Right cardiac atrium (tissue), 5 donors: ENCODE measurements at regions not wholly inside any gene's neighbourhood (a gene's known extent, or its start where the extent isn't known, plus 50 kb on each side); places are given as distances from the start of the nearest gene placed in this dataset.
A peak's percentile ranks its signal among the peaks of the same experiment; 100 is the strongest.
"Not testable (repeated sequence)": the region's sequence is repeated elsewhere in the genome, so short reads cannot be mapped to it uniquely, and the experiment has no call there.

ENCODE experiments used
- ATAC-seq, 2 donors: fragments of 200-7000 bp; cut with Tn5 transposase; one replicate each; pipeline versions ENCODE4 v1.8.0 to v1.9.1; 2020; ENCODE audit warnings: moderate library complexity in 2 of 2, mild to moderate bottlenecking in 1 of 2
- DNase-seq, 3 donors: peaks; one replicate each; pipeline ENCODE4 v3.0.0-alpha.2; 2020
- H3K27ac ChIP-seq: one replicate; pipeline ENCODE4 v1.5.1; 2013; ENCODE audit warnings: mild to moderate bottlenecking, low read length, control low read depth, moderate library complexity
- H3K27me3 ChIP-seq: one replicate; pipeline ENCODE4 v1.6.1; 2013; ENCODE audit not compliant: control insufficient read depth, insufficient read depth
- H3K4me1 ChIP-seq: one replicate; pipeline ENCODE4 v1.6.1; 2013; ENCODE audit warnings: low read length; ENCODE audit not compliant: control insufficient read depth, insufficient read depth
- H3K4me3 ChIP-seq: one replicate; pipeline ENCODE4 v1.5.1; 2013; ENCODE audit warnings: low read length, control low read depth
- H3K9me3 ChIP-seq: one replicate; pipeline ENCODE4 v1.6.1; 2013; ENCODE audit warnings: low read length; ENCODE audit not compliant: control insufficient read depth
- WGBS: extraction: QIAGEN DNeasy Blood & Tissue Kit; methylation state at CpG from one replicate; pipeline ENCODE4 v1.1.7; 2013; 5-methylcytosine and 5-hydroxymethylcytosine counted together
- intact Hi-C, 4 donors: fragments of 100-400 bp; cut with DNase I; formaldehyde crosslinking; loops; one replicate each; pipeline versions ENCODE4 v1.11.0 to v1.14.0; 2022 to 2023
- donor health status: healthy with polysubstance abuse.
- donor health status: DM: no; HTN: yes; CAD: no.
- donor health status: DM: no; HTN: no; CAD: no.
- donor health status: DM: no; HTN: yes; CAD: no; lungs with severe emphysema.
- donor health status: DM: yes; HTN: yes; CAD: no.

GRCh38 chr1:121003230-121003629 is 113.7 kb downstream of the PPIAL4A start:
- H3K4me1 ChIP-seq, H3K27me3 ChIP-seq, H3K4me3 ChIP-seq, H3K9me3 ChIP-seq, DNase-seq, ATAC-seq, intact Hi-C loops, H3K27ac ChIP-seq: not testable (repeated sequence)
- WGBS = 89% methylated on average over 1 of the region's 3 CpGs

DNA sequence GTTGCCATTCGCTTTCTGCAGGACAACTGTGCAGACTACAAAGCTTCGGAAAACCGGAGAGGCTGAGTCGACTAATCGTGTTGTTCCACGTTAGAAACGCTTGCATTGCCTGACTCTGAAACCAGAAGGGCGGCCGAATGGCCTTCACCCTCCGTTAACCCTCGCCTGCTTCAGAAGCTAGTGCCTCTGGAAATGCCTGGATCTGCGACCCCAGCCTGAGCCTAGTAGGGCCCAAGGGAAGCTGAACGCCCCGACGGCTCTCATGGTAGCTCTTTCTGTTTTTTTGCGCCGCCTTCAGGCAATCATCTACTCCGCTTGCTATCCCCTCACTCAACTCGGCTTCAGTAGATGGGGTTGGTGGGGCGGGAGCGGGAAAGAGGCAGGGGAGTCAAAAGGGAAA is 117.3 kb downstream of the PPIAL4A start:
- ATAC-seq, H3K27me3 ChIP-seq, DNase-seq, H3K9me3 ChIP-seq, H3K4me3 ChIP-seq, H3K27ac ChIP-seq, intact Hi-C loops, H3K4me1 ChIP-seq: not testable (repeated sequence)
- WGBS = 13% methylated on average over 20 of the region's 21 CpGs

GRCh38 chr1:121007755-121008154 is 118.2 kb downstream of the PPIAL4A start:
- ATAC-seq, H3K27me3 ChIP-seq, intact Hi-C loops, DNase-seq, H3K4me3 ChIP-seq, H3K4me1 ChIP-seq, H3K9me3 ChIP-seq, H3K27ac ChIP-seq: not testable (repeated sequence)
- WGBS = 24% methylated on average over 7 of the region's 10 CpGs

GRCh38 chr1:121008512-121009215 is 119.1 kb downstream of the PPIAL4A start:
- peak in 1 of 3 donors; percentile 23 for DNase-seq
- H3K4me1 ChIP-seq, H3K27me3 ChIP-seq, intact Hi-C loops, H3K27ac ChIP-seq, ATAC-seq, H3K9me3 ChIP-seq, H3K4me3 ChIP-seq: not testable (repeated sequence)
- 7% methylated on average over 44 of the region's 46 CpGs for WGBS

DNA sequence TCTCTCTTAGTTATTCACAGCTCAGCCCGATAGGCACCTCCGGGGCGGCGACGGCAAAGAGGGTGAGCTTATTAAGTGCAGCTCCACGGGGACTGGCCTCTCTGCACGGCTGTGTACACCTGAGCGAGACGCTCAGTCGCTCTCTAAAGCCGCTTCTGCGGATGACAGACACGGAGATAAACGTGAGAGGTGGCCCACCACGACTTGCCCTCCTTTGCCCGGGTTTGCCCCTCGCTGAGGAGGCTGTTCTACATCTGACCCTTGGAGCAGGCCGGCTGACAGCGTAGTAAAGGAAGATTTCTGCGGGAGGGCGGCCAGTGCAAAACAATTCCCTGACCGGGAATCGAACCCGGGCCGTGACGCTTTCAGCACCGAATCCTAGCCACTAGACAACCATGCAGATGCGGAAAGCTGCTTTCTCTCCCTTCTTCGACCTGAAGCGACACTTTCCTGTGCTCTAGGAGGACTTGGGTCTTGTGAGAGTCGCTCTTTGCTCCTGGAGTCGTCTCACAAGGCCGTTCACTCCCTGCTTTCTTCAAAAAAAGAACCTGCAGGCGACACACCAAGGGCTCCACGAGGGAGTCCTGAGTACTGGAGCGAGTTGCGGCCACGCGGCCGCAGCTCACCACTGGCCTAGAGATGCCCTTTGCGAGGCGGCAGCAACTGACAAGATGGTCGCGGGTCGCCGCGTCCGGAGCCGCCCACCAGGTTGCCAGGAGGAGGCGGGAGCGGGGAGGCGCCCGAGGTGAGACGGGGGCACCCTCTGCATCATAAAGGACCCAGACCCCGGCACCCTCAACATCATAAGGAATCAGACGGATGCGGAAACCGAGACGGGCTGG is 119.9 kb downstream of the PPIAL4A start:
- not testable (repeated sequence) for H3K4me3 ChIP-seq
- 6% methylated on average over 53 of the region's 59 CpGs for WGBS
- DNase-seq = peak; percentile 18 to 51 (median 40)

GRCh38 chr1:121010141-121010540 is 120.6 kb downstream of the PPIAL4A start:
- H3K27me3 ChIP-seq, ATAC-seq, H3K4me1 ChIP-seq, DNase-seq, H3K4me3 ChIP-seq, intact Hi-C loops, H3K27ac ChIP-seq, H3K9me3 ChIP-seq: not testable (repeated sequence)
- WGBS = 20% methylated on average over 9 of the region's 22 CpGs

More for the DNA sequence above, 119.9 kb downstream of the PPIAL4A start:
- H3K27ac ChIP-seq, intact Hi-C loops, H3K4me1 ChIP-seq, H3K27me3 ChIP-seq, H3K9me3 ChIP-seq: not testable (repeated sequence)
- ATAC-seq = peak in 1 of 2 donors; percentile 23

DNA sequence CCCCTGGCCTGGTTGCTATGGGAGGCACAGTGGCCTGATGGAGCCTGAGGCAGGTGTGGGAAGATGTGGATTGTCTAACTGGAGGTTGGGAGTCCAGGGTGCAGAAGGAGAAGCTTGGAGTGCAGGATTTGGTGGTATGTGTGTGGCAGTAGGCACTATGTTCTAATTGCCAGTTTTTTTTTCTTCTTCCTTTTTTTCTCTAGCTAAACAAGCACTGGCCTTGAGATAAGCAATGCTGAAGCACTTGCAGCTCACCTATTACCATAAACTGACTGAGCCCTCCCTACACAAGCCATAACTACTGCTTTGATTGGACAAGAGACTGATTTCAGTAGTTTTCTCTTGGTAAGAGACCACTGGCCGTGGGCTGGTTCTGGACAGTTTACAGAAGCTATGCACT is 123.6 kb downstream of the PPIAL4A start:
- H3K4me1 ChIP-seq, intact Hi-C loops, DNase-seq, H3K4me3 ChIP-seq, H3K27me3 ChIP-seq, H3K9me3 ChIP-seq, ATAC-seq, H3K27ac ChIP-seq: not testable (repeated sequence)
- WGBS = 71% methylated on average over 1 of the region's 1 CpG

GRCh38 chr1:121016182-121017028 is 126.8 kb downstream of the PPIAL4A start:
- ATAC-seq (peak; percentile 66 to 72), DNase-seq (peak in 1 of 3 donors; percentile 19)
- H3K27ac ChIP-seq, H3K27me3 ChIP-seq, H3K4me1 ChIP-seq, H3K4me3 ChIP-seq, H3K9me3 ChIP-seq, intact Hi-C loops: not testable (repeated sequence)
- 22% methylated on average over 20 of the region's 32 CpGs for WGBS

DNA sequence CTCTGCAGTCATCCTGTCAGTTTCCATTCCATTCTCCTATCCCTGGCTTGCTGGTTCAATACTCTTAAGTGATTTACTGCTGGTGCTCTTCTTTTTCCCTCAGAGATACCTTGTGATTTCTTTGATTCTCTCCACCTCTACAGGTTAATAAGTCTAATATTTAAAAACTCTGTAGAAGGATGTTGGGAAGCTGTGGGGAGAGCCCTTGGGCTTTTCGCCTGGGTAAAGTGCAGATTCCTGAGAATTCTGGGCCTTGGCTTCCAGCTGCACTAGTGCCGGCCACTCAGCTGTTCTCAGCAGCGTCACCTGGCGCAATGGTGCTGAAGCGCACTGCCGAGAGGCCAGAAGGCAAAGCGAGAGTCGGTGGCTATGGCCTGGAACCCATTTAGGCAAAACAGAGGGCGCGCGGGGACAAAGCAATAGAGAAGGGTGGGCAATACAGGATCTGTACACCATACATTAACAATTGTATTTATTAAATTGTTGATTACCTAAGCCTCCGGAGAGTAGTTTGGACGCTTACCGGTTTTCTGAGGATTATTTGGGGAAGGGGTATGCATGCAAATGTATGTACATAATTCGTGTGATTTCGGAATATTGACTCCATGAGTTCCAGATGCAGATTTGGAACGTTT is 130.3 kb downstream of the PPIAL4A start:
- H3K4me3 ChIP-seq, DNase-seq, H3K4me1 ChIP-seq, H3K27me3 ChIP-seq, H3K27ac ChIP-seq, intact Hi-C loops, H3K9me3 ChIP-seq: not testable (repeated sequence)
- WGBS = 25% methylated on average over 7 of the region's 17 CpGs
- peak; percentile 93 to 94 for ATAC-seq

- H3K4me1 ChIP-seq, intact Hi-C loops, H3K4me3 ChIP-seq, H3K9me3 ChIP-seq, H3K27ac ChIP-seq, H3K27me3 ChIP-seq: not testable (repeated sequence)
- DNase-seq (peak in 2 of 3 donors; percentile 13 to 47), ATAC-seq (peak; percentile 81 to 85)
- 12% methylated on average over 28 of the region's 37 CpGs for WGBS
These were observed 131.0 kb downstream of the PPIAL4A start for GRCh38 chr1:121020350-121021236.
